PC-3 (cell line): ENCODE measurements at regions not wholly inside any gene's neighbourhood (a gene's known extent, or its start where the extent isn't known, plus 50 kb on each side); places are given as distances from the start of the nearest gene placed in this dataset.
"Not testable (repeated sequence)": the region's sequence is repeated elsewhere in the genome, so short reads cannot be mapped to it uniquely, and the experiment has no call there.

Experiments
- ATAC-seq: fragments of 200-7000 bp; cut with Tn5 transposase; 2 replicates; pipeline ENCODE4 v1.9.1; 2020; ENCODE audit warnings: mild to moderate bottlenecking, moderate library complexity
- BruUV-seq: library from RNA; stranded (reverse); fragments of 400-500 nt; replicated peaks from 2 replicates; lab custom pipeline; 2021; lab: Mats Ljungman, UMichigan
- CTCF ChIA-PET: fragments of 300-600 bp; sonication (Branson Sonifier 250); formaldehyde crosslinking; loops from one replicate; lab custom pipeline; 2022; ENCODE audit warnings: antibody characterized with exemption; lab: Charles Lee
- POLR2A ChIA-PET: fragments of 300-600 bp; sonication (Branson Sonifier 250); formaldehyde crosslinking; loops from one replicate; lab custom pipeline; 2022; ENCODE audit warnings: antibody characterized with exemption; ENCODE audit not compliant: unreplicated experiment; lab: Charles Lee
- DNase-seq: peaks from one replicate; pipeline ENCODE4 v3.0.0-alpha.2; 2015
- H2AFZ ChIP-seq: fragments of 300-600 bp; sonication (generic); 2 replicates; pipeline ENCODE4 v1.6.0; 2016; ENCODE audit warnings: antibody characterized with exemption, low read length
- H3F3A ChIP-seq: fragments of 300-600 bp; sonication (generic); one replicate; pipeline ENCODE4 v1.6.0; 2017; ENCODE audit warnings: antibody characterized with exemption, low read length, control low read depth, mild to moderate bottlenecking; ENCODE audit not compliant: unreplicated experiment
- H3K27ac ChIP-seq: fragments of 300-600 bp; sonication (generic); 2 replicates; pipeline ENCODE4 v1.5.1; 2016; ENCODE audit warnings: mild to moderate bottlenecking, low read length
- H3K27me3 ChIP-seq: fragments of 300-600 bp; sonication (generic); 2 replicates; pipeline ENCODE4 v1.6.1; 2016; ENCODE audit warnings: low read length, mixed read lengths
- H3K36me3 ChIP-seq: fragments of 300-600 bp; sonication (generic); 2 replicates; pipeline ENCODE4 v1.6.1; 2016; ENCODE audit warnings: low read depth, mixed run types, low read length, mixed read lengths
- H3K4me1 ChIP-seq: fragments of 300-600 bp; sonication (generic); 2 replicates; pipeline ENCODE4 v1.5.1; 2016; ENCODE audit warnings: low read length; ENCODE audit not compliant: insufficient read depth
- H3K4me2 ChIP-seq: fragments of 300-600 bp; sonication (generic); 2 replicates; pipeline ENCODE4 v1.6.0; 2016; ENCODE audit warnings: low read length
- H3K4me3 ChIP-seq: fragments of 300-600 bp; sonication (generic); 2 replicates; pipeline ENCODE4 v1.5.1; 2016; ENCODE audit warnings: mild to moderate bottlenecking, low read length, mixed read lengths
- H3K79me2 ChIP-seq: fragments of 300-600 bp; sonication (generic); 2 replicates; pipeline ENCODE4 v1.6.1; 2017; ENCODE audit warnings: low read length, mixed read lengths
- H3K9ac ChIP-seq: fragments of 300-600 bp; sonication (generic); 2 replicates; pipeline ENCODE4 v1.6.0; 2016; ENCODE audit warnings: mild to moderate bottlenecking, low read length
- H3K9me2 ChIP-seq: fragments of 300-600 bp; sonication (generic); replicated peaks from 2 replicates; pipeline ENCODE4 v1.6.1; 2016; ENCODE audit warnings: mixed run types, low read length, mixed read lengths
- H3K9me3 ChIP-seq: fragments of 300-600 bp; sonication (generic); 2 replicates; pipeline ENCODE4 v1.6.1; 2016; ENCODE audit warnings: low read length, mixed read lengths
- H4K20me1 ChIP-seq: fragments of 300-600 bp; sonication (generic); 2 replicates; pipeline ENCODE4 v1.6.1; 2016; ENCODE audit warnings: low read length, mixed read lengths
- EZH2 ChIP-seq: fragments of 300-600 bp; sonication (generic); IDR thresholded peaks from one replicate; pipeline ENCODE4 v1.6.1; 2017; ENCODE audit warnings: antibody characterized with exemption, mild to moderate bottlenecking, low read length; ENCODE audit not compliant: unreplicated experiment
- EZH2phosphoT487 ChIP-seq: fragments of 300-600 bp; sonication (generic); IDR thresholded peaks from 2 replicates; pipeline ENCODE4 v1.6.1; 2018; ENCODE audit warnings: mild to moderate bottlenecking, antibody characterized with exemption, low read length, borderline replicate concordance
- intact Hi-C: fragments of 100-400 bp; cut with micrococcal nuclease; formaldehyde crosslinking; loops from 2 replicates; pipeline ENCODE4 v1.9.0; 2023
- TF ChIP-seq, protein P1 (sequence below): fragments of 300-600 bp; sonication (generic); conservative IDR thresholded peaks from 2 replicates; pipeline ENCODE4 v1.5.1; 2017; ENCODE audit warnings: antibody characterized with exemption, low read depth, mild to moderate bottlenecking, low read length

DNA sequence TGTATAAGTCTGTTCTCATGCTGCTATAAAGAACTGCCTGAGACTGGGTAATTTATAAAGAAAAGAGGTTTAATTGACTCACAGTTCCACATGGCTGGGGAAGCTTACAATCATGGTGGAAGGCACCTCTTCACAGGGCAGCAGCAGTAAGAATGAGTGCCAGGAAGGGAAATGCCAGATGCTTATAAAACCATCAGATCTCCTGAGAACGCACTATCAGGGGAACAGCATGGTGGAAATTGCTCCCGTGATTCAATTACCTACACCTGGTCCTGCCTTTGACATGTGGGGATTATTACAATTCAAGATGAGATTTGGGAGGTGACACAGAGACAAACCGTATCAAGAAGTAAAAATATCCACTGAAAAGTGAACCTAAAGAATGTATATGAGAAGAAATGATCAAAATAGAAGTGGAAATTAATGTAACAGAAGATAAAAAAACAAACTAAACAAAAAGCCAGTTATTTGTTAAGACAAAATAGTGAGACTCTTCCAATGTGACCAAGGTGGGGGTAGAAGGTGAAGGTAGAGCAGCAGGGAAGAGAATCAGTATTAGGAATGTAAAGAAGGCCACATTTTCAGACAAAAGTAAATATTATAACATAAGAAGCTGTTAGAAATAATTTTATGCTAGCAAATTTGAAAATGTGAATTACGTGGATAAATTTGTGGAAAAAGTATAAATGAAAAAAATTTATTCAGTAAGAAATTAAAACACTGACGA is 372.9 kb downstream of the NKX6-1 start:
- no TSS peak for BruUV-seq
- intact Hi-C loops: no loop called here

DNA sequence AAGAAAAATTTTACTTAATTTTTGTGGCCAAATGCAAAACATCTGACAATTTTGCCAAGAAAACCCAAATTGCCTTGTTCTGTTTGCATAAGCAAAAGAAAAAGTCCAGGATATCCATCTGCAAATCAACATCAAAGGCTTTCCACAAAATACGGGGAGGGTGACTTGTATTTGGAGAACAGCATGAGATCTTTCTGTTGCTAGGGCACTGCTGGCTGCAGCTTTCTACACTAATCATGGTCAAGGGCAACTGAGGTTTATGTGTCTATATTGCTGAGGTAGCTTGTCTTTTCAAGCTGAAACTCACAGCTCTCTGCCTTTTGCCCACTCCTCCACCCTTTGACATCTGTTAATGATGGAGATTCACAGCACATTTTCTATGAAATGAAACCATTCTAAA is 389.1 kb downstream of the NKX6-1 start:
- Histone ChIP-seq H4K20me1 (no peaks in the 10 kb centered on the region), H3K36me3 (no peaks in the 10 kb centered on the region), H3K4me3 (no peak overlapping the region), H3K4me2 (no peak overlapping the region), H3F3A (no peaks in the 10 kb centered on the region), H3K9ac (no peak overlapping the region), H3K9me3 (no peaks in the 10 kb centered on the region), H3K27me3 (peaks cover 14% of the 10 kb centered on the region), H2AFZ (no peak overlapping the region), H3K4me1 (no peaks in the 10 kb centered on the region), H3K27ac (no peak overlapping the region), H3K9me2 (no peaks in the 10 kb centered on the region), H3K79me2 (no peaks in the 10 kb centered on the region)
- intact Hi-C loops: no loop called here
- POLR2A ChIA-PET: no interaction called here
- DNase-seq (no peak), ATAC-seq (no peak)
- CTCF ChIA-PET: no interaction called here
- BruUV-seq: no TSS peak
- TF ChIP-seq EZH2phosphoT487 (no peak), EZH2 (no peak)
- TF ChIP-seq, protein P1, sequence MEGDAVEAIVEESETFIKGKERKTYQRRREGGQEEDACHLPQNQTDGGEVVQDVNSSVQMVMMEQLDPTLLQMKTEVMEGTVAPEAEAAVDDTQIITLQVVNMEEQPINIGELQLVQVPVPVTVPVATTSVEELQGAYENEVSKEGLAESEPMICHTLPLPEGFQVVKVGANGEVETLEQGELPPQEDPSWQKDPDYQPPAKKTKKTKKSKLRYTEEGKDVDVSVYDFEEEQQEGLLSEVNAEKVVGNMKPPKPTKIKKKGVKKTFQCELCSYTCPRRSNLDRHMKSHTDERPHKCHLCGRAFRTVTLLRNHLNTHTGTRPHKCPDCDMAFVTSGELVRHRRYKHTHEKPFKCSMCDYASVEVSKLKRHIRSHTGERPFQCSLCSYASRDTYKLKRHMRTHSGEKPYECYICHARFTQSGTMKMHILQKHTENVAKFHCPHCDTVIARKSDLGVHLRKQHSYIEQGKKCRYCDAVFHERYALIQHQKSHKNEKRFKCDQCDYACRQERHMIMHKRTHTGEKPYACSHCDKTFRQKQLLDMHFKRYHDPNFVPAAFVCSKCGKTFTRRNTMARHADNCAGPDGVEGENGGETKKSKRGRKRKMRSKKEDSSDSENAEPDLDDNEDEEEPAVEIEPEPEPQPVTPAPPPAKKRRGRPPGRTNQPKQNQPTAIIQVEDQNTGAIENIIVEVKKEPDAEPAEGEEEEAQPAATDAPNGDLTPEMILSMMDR: no peak

More for the DNA sequence above, 372.9 kb downstream of the NKX6-1 start:
- Histone ChIP-seq H3F3A (no peaks in the 10 kb centered on the region), H3K27ac (no peak overlapping the region), H3K36me3 (no peaks in the 10 kb centered on the region), H3K9me2 (no peaks in the 10 kb centered on the region), H3K9me3 (no peaks in the 10 kb centered on the region), H3K4me2 (no peak overlapping the region), H4K20me1 (no peaks in the 10 kb centered on the region), H3K27me3 (no peaks in the 10 kb centered on the region), H2AFZ (no peak overlapping the region), H3K4me3 (no peak overlapping the region), H3K79me2 (no peaks in the 10 kb centered on the region), H3K4me1 (no peaks in the 10 kb centered on the region), H3K9ac (no peak overlapping the region)
- POLR2A ChIA-PET: no interaction called here
- TF ChIP-seq EZH2 (no peak), EZH2phosphoT487 (no peak)
- TF ChIP-seq, protein P1: no peak
- ATAC-seq (no peak), DNase-seq (no peak)
- CTCF ChIA-PET: no interaction called here

DNA sequence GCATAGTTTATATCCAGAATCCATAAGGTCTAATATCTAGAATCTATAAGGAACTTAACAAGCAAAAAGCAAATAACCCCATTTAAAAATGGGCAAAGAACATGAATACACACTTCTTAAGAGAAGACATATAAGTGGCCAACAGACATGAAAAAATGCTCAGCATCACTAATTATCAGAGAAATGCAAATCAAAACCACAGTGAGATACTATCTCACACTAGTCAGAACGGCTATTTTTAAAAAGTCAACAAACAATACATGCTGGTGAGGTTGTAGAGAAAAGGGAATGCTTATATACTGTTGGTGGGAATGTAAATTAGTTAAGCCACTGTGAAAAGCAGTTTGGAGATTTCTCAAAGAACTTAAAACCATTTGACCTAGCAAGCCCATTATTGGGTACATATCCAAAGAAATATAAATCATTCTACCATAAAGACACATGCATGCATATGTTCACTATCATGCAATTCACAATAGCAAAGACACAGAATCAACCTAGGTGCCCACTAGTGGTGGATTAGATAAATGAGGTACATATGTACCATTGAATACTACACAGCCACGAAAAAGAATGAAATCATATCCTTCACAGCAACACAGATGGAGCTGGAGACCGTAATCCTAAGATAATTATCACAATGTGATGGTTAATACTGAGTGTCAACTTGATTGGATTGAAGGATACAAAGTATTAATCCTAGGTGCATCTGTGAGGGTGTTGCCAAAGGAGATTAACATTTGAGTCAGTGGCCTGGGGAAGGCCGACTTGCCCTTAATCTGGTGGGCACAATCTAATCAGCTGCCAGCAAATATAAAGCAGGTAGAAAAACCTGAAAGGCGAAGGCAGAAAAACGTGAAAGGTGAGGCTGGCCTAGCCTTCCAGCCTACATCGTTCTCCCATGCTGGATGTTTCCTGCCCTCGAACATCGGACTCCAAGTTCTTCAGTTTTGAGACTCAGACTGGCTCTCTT is 397.2 kb downstream of the NKX6-1 start:
- CTCF ChIA-PET, intact Hi-C loops, POLR2A ChIA-PET, H3F3A ChIP-seq, H3K4me3 ChIP-seq, H2AFZ ChIP-seq, BruUV-seq, H3K9me2 ChIP-seq, H3K4me2 ChIP-seq, DNase-seq, ATAC-seq, H3K27ac ChIP-seq, H3K4me1 ChIP-seq, H3K9me3 ChIP-seq, H3K36me3 ChIP-seq, H3K79me2 ChIP-seq, H3K9ac ChIP-seq, H4K20me1 ChIP-seq: not testable (repeated sequence)
- H3K27me3 ChIP-seq: peaks cover 18% of the 10 kb centered on the region; the same call in 1 of the 2 replicates
